ENCODE measurements at regions not wholly inside any gene's neighbourhood (a gene's known extent, or its start where the extent isn't known, plus 50 kb on each side); places are given as distances from the start of the nearest gene placed in this dataset.

- TF ChIP-seq REST (IDR thresholded peaks at IDR 0.05; ENCODE audit: low read depth), result no peak
- no peak for TF ChIP-seq CREB1 (IDR thresholded peaks at IDR 0.05; ENCODE audit: low read depth)
- no peak for TF ChIP-seq YY1 (IDR thresholded peaks at IDR 0.05; ENCODE audit: low read depth)
- no peak for TF ChIP-seq TAF1 (IDR thresholded peaks at IDR 0.05; ENCODE audit: low read depth)
- TF ChIP-seq USF1 (IDR thresholded peaks at IDR 0.05), result no peak
- TF ChIP-seq MAX (IDR thresholded peaks at IDR 0.05), result no peak
- no peak for TF ChIP-seq EP300 (IDR thresholded peaks at IDR 0.05; ENCODE audit: borderline replicate concordance)
- TF ChIP-seq RAD21 (IDR thresholded peaks at IDR 0.05; ENCODE audit: low read depth), result no peak
Observed at GRCh38 chr3:17935222-17935621, 192.8 kb upstream of the TBC1D5 start.

Data from Ishikawa (cell line).